A549 (cell line): ENCODE measurements at regions not wholly inside any gene's neighbourhood (a gene's known extent, or its start where the extent isn't known, plus 50 kb on each side); places are given as distances from the start of the nearest gene placed in this dataset.

Experiments used
- CHD2 ChIP-seq: fragments of 150-350 bp; IDR thresholded peaks from 2 replicates; pipeline ENCODE4 v1.6.1; 2014; ENCODE audit warnings: low read length; ENCODE audit not compliant: partially characterized antibody
- CTCF ChIP-seq: fragments of >200 bp; sonication (Bioruptor Twin); formaldehyde crosslinking; IDR thresholded peaks from 3 replicates; pipeline ENCODE4 v1.5.1; 2016
- ELK1 ChIP-seq: fragments of 150-350 bp; IDR thresholded peaks from 2 replicates; pipeline ENCODE4 v1.6.1; 2014; ENCODE audit warnings: low read depth, mild to moderate bottlenecking, low read length
- MAFK ChIP-seq: fragments of 450-650 bp; IDR thresholded peaks from 2 replicates; pipeline ENCODE4 v1.6.1; 2014; ENCODE audit not compliant: partially characterized antibody
- POLR2A ChIP-seq: IDR thresholded peaks from 2 replicates; pipeline ENCODE4 v1.6.1; 2012; ENCODE audit warnings: mild to moderate bottlenecking, low read length
- RAD21 ChIP-seq, 2 experiments: fragments of >200 bp in 1 of 2; sonication (Bioruptor Twin) in 1 of 2; formaldehyde crosslinking in 1 of 2; IDR thresholded peaks in 1 of 2; conservative IDR thresholded peaks in 1 of 2; 2 replicates in 1 of 2; 3 replicates in 1 of 2; pipeline ENCODE4 v1.6.1; 2012 to 2018; ENCODE audit warnings: inconsistent platforms in 1 of 2

- no peak for TF ChIP-seq ELK1
- TF ChIP-seq CTCF, result no peak
- no peak for TF ChIP-seq CHD2
- TF ChIP-seq RAD21 (conservative IDR thresholded peaks at IDR 0.05 in 1 of 2, IDR thresholded peaks at IDR 0.05 in 1 of 2), result no peak
- TF ChIP-seq POLR2A, result no peak
- TF ChIP-seq MAFK, result no peak
Observed at GRCh38 chr18:78418379-78418778, 561.2 kb upstream of the SALL3 start.
